Activated naive CD8-positive, alpha-beta T cell treated with anti-CD3 and anti-CD28 coated beads for 36 hours (primary cell): ENCODE measurements at regions not wholly inside any gene's neighbourhood (a gene's known extent, or its start where the extent isn't known, plus 50 kb on each side); places are given as distances from the start of the nearest gene placed in this dataset.

Experiments used
- DNase-seq: peaks from one replicate; pipeline ENCODE4 v3.0.0; 2021
- H3K27ac Mint-ChIP-seq: one replicate; pipeline ENCODE4 v1.8.0; 2022; ENCODE audit warnings: mild to moderate bottlenecking, moderate library complexity, mixed read lengths
- H3K27me3 Mint-ChIP-seq: one replicate; pipeline ENCODE4 v1.8.0; 2022; ENCODE audit warnings: mild to moderate bottlenecking, mixed read lengths
- H3K36me3 Mint-ChIP-seq: one replicate; pipeline ENCODE4 v1.8.0; 2021; ENCODE audit warnings: mild to moderate bottlenecking, mixed read lengths
- H3K4me1 Mint-ChIP-seq: one replicate; pipeline ENCODE4 v1.8.0; 2021; ENCODE audit warnings: mixed read lengths
- H3K4me3 Mint-ChIP-seq: one replicate; pipeline ENCODE4 v1.8.0; 2022; ENCODE audit warnings: mild to moderate bottlenecking, moderate library complexity, mixed read lengths
- H3K9me3 Mint-ChIP-seq: one replicate; pipeline ENCODE4 v1.8.0; 2022; ENCODE audit warnings: mixed read lengths

DNA sequence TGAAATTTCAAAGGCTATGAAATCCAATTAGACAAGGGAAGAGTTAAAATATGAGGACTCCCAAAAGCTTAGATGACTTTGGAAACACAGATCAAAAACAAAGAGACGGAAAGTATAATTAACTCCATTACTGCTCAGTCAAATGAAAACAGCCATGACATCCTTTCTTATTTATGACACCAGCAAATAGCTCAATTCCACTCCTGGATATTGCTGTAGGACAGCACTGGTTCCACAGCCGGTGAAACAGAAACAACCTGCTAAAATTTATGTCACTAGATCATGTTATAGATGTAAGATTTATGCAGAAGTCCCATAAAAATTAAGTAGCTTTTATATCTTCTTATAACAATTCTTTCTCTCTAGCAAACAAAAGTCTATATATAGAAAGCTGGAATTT, 65.6 kb upstream of the RRP15 start:
- no peak overlapping the region for H3K4me3 Mint-ChIP-seq
- H3K9me3 Mint-ChIP-seq, result no peaks in the 10 kb centered on the region
- no peaks in the 10 kb centered on the region for H3K36me3 Mint-ChIP-seq
- DNase-seq, result no peak
- peaks cover 7% of the 10 kb centered on the region for H3K27me3 Mint-ChIP-seq
- H3K4me1 Mint-ChIP-seq, result no peaks in the 10 kb centered on the region
- no peak overlapping the region for H3K27ac Mint-ChIP-seq

DNA sequence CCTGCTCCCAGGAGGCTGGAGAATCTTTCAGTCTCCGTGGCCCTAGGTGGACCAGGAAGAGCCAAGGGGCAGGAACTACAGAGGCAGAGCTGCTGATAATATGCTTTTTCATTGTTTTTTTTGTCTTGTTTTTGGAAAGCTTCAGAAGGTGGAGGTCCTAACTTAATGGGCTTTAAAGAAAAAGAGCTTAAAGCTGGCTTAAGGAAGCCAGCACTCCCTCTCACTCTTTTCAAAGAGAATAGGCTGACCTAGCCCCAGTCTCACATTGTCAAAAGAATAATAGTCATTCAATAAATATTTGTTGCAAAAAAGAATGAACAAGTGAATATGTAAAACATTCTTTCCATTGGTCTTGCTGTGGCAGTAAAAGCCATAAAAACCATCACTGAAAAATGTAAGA, 61.0 kb upstream of the RRP15 start:
- Mint-ChIP-seq H3K9me3 (no peaks in the 10 kb centered on the region), H3K4me3 (no peak overlapping the region), H3K36me3 (no peaks in the 10 kb centered on the region), H3K27ac (no peak overlapping the region), H3K27me3 (peaks cover 7% of the 10 kb centered on the region), H3K4me1 (no peaks in the 10 kb centered on the region)
- DNase-seq, result no peak

DNA sequence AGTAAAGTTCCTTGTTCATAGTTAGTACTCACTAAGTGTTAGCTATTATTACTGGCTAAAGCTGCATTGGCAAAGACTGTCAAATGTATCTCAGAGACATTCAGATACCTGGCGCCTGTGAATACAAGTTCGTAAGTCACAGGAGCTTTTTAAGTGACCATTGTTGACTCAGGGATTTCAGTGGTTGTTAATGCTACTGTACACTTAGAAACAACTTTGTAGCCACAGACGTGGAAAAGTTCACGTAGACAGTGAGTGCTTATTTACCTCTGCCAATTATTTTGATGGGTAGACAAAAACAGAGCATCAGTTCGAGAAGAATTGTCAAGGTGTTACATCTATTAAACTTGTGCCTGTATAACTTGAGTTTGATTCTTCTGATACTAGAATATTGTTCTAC, 59.1 kb upstream of the RRP15 start:
- H3K4me3 Mint-ChIP-seq, result no peak overlapping the region
- H3K27ac Mint-ChIP-seq, result no peak overlapping the region
- H3K4me1 Mint-ChIP-seq, result no peaks in the 10 kb centered on the region
- DNase-seq, result no peak
- peaks cover 9% of the 10 kb centered on the region for H3K27me3 Mint-ChIP-seq
- H3K36me3 Mint-ChIP-seq, result no peaks in the 10 kb centered on the region
- no peaks in the 10 kb centered on the region for H3K9me3 Mint-ChIP-seq
